ENCODE measurements at regions not wholly inside any gene's neighbourhood (a gene's known extent, or its start where the extent isn't known, plus 50 kb on each side); places are given as distances from the start of the nearest gene placed in this dataset.

DNA sequence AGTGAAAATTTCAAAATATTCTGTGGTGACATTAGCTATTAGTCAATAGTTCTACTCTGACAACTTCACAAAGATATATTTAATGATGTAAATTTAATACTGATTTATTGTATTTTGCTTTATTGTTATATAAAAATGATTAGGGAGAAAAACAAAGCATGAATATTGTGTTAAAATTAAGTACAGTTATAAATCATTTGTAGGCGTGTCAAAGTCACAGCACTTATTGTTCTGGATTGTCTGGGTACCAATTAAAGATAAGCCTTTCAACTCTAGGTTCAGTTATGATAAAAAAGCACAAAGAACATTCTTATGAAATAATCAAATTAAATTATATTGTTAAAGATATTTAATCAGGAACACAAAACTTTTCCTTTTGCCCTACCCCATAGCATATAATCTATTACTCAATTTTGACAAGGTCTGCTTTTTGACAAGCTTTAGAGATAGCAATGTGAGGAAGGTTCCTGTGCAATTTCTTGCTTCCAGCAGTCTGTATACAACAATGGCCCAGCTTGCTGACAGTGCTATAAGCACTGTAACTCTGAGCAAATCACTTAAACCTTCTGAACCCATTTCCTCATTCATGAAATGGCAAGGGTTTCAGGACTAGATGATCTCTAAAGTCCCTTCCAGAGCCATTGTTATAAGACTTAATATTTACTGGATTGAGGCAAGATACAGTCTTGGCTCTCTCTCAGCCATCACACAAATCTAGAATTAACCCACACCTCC, 910.3 kb upstream of the LCORL start:
- no peak for DNase-seq

DNA sequence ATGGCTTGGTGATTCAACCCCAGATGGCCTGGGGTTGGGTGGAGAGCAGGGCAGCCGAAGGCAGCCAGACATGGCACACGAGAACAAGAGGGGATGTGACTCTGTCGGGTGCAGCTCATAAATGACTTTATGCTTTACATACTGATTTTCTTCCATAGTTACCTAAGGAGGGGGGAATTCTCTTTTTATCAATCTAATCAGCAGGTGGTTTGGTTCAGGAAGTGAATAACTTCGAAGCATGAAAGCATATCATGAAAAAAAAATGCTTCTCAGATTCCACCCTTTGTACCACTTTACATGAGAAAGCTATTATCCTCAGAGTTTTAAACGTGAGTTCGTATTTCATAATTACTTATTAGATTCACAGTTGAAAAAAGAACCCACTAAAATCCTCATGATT, 908.9 kb upstream of the LCORL start:
- no peak for DNase-seq

DNA sequence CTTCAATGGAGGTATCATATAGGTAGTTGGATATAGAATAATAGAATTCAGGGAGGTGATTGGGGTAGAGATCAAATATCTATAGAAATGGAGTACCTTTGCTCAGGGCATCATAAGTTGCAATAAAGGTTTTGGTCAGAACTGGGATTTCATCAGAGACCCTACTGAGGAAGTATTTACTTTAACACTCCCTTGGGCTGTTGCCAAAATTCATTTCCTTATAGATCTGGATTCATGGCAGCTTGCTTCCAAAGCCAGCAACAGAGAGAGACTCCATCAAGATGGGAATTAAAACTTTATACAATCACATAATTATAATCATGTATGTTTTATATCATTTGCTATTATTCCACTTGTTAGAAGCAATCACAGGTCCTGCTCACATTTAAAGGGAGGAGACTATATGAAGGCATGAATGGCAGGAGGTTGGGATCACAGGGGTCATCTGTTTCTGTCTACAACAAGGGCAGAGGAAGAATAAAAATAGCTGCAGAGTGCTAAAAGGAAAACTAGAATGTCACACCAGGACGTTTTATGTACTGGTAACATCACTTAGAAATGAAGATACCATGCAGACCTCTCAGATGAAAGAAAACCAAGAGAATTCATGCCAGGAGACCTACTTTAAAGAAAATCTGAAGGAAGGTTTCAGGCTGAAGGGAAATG, 902.1 kb upstream of the LCORL start:
- DNase-seq, result no peak

DNA sequence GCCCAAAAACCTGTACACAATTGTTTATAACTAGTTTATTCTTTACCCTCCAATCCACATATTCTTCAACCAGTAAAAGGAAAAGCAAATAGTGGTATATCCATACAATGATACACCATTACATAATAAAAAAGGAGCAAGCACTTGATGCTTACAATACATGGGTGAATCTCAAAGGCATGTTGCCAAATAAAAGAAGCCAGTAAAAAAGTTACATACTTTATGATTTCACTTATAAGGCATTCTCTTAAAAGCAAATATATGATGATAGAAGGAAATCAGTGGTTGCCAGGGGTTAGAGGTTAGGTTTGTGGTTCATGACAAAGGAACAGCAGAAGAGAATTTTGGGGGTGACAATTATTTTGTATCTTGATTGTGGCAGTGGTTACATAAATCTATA, 896.1 kb upstream of the LCORL start:
- no peak for DNase-seq

DNA sequence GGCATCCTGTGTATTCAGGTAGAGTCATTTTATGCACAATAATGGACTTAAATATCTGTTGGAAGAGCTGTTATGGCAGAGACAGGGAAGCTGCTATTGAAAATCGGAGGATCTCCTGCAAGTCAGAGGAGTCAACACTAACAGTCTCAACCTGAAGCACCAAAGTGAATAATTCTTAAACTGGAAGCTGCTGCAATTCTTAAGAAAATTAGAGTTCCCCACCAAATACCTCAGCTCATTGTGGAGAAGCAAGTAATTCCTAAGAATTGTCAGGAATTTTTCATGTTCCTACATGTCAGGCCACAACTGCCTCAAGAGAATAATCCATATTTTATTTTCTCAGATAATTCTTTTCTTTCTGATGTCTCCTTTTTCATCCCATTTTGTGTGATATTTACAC, 892.6 kb upstream of the LCORL start:
- DNase-seq, result no peak

DNA sequence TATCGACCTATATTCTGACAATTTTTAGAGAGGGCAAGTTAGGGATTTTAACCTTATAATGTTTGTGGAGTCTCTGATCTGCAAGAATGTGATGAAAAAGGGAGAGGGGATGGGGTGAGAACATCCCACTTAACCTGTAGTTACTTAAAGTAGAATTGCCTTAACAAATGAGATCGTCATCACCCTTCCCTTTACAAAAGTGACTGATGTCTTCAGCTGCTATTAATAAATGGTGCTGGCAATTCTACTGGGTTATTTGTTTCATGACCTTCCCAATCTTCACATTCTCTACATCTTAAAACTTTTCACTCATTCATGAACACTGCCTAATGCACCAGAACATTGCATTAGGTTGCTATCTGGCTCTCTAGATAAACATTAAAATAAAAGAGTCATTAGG, 873.4 kb upstream of the LCORL start:
- no peak for DNase-seq

DNA sequence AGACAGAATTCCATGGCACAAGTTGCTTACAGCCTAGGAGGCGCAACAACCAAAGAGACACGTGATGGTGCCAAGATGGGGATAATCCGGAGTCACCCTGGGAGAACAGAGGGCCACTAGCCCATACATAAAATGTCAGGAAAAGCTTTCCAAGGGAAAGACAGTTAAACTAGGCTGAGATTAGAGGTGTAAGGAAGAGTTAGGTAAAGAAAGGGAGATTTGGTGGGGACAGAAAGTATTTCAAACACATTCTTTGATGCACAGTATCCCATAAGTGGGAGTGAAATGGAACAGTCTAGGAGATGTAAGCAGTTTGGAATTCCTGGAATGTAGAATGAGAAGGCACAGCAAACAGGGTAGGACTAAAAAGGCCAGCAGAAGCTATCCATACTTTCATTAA, 860.9 kb upstream of the LCORL start:
- no peak for DNase-seq

DNA sequence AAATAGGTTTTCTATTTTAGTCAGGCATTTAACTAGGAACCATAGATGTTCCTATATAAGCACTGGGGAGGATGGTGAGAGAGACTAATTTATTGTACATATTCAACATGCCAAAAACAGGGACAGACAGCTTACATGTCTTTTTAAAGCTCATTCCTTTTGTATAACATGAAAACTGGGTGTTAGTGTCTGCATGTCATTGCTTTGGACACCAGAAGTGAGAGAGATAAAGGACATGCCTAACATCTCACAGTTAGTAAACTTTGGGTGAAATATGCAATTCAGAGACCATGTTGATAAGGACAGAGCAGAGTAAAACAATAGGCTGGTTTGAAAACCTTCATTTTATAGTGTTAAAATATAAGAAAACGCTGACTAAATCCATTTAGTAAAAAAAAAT, 860.0 kb upstream of the LCORL start:
- DNase-seq, result no peak

DNA sequence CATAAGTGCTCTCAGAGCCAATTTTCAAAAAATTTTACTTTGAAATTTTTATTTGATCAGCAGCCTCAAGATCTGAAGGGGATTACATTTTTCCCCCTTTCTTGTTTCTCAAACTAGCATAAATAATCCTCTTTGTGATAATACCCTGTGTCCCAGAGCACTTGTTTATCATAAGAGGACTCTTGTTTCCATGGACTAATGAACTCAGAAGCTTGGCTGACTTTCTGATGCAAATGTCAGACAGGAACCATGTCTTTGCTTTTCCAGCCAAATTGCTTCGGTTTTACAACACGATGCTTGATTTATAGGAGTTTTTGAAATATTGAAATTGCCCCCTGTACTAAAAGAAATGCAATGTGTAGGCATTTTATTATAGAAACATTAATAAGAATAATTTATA, 859.3 kb upstream of the LCORL start:
- no peak for DNase-seq

DNA sequence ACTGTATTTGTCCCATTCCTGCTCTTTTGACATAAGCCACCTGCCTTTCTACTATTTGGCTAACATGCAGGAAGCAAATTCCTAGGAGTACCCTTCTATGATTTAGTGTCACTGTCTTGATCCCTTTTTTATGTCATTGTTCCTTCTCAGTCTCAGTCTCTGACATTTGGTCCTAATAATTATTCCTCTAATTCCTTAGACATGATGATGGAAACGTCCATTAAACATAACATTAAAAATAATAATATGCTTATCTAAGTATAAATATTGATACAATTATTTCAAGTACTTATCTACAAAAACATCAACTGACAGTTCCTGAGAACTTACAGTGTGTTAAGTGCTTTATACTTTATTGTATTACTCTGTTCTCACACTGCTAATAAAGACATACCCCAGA, 857.0 kb upstream of the LCORL start:
- no peak for DNase-seq

DNA sequence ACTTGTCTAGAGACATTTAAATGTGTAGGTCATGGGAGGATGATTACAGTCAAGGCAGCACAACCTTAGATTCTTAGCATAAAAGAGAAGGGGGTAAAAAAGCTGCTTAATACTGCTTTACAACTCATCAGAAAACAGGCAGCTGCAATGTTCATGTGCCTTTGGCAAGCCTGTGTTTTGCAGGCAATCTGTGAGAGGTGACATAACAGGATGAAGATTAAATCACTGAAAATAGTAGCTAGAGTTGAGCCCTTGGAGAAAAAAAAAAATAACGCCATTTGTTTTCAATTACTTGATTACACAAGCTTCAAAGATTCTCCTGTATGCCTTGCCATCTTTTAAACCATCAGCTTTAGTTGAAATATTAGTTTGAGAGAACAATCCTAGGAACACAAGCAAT, 847.6 kb upstream of the LCORL start:
- DNase-seq, result no peak

DNA sequence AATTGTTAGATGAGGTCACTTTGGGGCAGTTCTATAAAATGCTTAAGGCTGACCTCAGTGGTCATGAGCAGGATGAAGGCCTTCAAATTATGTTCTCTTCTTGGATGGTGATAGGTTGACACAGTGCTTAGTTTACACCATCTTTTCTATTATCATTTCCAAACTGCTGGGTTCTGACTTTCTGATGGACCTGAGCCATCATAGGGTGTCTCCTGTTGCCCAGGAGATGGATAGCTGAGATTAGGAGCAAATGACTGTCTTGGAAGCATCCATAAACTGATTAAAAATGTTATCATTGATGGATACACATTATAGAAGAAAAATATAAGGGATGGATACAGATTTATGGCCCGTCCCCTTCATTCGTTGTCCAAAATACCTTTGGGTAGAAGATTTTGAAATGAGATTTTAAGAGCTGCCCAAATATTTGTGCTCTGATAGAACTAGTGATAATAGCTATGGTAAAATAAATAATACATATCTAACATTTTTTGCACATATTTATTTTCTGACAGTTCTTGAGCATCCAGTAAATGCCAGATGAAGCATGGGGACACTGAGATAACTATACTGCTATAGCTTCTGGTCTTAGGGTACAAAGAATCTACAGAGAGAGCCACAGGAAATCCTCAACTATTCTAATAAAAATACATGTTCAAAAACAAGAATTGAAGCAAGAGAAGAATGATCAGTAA, 839.4 kb upstream of the LCORL start:
- no peak for DNase-seq

DNA sequence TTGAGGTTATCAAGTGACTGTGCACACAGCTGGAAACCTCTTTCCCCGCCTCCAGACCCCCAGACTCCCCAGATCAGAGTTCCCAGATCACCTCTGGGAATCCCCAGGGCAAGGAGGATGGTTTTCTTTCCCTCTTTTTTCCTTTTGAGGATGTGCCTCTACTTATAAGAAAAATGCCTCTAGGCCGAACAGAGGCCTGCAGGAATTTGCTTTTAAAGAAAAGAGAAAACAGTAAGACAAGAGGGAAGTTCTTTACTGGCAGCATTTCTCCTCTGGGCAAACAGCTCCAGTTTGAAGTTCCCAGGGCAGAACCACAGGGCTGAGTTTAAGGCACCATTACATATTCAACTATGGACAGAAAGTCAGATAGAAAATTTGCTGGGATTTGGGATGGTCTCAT, 837.9 kb upstream of the LCORL start:
- no peak for DNase-seq

DNA sequence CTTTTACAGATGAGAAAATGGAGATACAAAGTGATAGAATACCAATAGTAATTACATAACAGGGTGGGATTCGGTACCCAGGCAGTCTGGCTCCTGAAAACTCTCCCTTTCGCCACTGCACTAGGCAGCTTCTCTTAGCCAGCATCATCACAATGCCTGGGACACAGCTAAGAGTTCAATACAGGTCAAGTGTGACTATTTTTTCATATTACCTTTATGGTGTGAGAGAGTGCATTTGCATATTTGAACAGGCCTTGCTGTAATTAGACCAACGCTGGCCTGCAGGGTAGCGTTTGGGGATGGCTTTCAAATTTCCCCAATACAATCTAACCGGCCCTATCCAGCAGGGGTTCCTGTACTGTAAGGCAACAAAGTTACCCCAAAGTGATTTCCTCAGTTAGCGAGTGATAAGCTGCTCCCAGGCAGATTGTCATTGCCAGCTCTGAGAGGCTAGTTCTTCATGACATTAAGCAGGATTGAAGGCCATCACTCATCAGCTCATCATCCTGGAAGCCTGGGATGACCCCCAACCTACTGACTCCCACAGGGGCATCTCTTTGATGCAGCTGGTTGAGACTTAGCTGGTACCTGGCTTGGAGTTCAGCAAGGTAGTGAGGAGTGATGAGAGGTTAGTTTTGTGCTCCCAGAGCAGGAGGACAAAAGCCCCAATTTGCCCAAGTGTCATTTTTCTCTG, 836.8 kb upstream of the LCORL start:
- no peak for DNase-seq

DNA sequence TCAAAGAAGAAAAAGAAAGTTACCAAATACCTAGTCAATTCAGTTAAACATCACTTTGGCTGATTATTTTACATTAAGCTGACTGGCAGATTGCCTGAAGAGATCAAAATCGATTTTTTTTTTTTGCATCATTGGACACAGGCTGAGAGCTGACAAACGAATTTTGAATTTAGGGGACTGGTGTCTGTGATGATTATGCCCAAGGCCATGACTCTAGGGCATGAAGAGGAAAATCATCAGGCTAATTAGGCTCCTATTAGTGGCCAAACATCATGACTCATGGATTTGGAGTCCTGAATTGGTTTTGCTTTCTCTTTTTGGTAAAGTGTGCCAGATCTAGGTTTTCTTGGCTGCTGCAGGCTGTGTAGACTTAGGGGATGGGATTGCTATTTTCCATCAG, 829.3 kb upstream of the LCORL start:
- DNase-seq, result no peak

DNA sequence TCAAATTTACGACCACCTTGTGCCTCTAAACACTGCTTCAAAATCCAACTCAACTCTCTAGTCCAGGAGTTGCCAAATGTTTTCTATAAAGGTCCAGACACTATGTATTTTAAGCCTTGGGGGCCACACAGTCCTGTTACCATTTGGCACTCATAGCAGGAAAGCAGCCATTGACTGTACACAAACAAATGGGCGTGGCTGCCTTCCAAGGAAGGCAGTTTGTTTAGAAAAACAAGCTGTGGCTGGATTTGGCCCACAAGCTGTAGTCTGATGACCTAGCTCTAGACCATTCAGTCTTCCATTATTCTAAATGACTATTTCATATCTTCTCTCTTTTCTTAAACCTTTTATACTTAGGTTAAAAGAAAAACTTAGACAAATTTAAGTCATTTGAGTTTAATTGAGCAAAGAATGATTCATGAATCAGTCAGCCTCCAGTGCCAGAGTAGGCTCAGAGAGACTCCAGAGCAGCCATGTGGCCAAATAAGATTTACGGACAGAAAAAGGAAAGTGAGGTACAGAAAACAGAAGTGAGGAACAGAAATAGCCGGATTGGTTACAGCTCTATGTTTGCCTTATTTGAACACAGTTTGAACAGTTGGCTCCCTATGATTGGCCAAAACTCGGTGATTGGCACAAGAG, 825.8 kb upstream of the LCORL start:
- DNase-seq, result no peak

DNA sequence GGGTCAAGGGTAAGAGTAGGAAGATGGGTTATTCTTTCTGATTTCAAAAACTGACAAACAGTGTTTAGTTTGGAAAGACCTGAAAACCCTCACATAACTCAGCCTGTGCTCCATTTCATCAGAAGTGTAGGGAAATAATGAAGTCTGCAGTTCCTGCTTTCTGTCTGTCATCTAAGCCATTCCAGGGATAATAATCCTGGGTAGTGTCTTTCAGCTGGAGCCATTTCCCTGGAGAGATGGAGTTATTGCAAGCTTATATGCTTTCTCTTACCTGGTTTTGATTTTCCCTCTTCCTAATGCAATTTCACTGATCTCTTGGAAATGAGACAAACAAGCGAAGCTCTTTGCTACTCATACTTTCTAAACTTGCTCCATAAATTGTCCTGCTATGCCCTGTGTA, 824.8 kb upstream of the LCORL start:
- no peak for DNase-seq

DNA sequence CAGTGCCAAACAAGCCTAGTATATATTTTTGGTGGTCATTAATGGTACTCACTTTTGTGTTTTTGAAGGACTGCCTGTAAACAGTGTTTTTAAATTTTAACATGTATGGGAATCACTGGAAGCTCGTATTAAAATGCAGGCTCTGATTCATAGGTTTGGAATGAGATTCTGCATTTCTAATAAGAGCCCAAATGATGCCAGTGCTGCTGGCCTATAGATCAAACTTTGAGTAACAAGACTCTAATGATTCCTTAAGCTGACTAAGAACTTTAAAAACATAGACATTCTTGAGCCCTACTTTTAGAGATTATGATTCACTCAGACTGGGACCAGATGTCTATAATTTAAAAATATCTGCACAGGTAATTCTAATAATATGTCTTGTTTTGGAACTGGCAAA, 823.2 kb upstream of the LCORL start:
- no peak for DNase-seq

DNA sequence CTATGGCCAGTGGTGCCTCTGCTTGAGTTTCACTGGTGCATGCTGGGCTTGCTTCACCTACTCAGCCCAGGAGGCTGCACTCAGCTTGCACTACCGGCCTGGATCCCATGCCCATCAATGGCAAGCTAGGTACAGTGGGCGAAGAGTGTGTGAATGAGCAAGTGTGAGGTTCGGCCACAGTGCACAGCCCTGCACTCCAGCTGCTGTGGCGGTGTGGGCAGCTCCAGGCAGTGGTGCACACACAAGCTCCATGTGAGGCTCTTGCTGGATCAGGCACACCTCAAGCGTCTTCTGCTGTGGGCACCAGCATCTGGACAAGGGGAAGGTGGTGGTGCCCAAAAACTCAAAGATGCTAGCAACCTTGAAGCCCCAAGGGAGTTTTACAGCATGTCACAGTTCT, 820.9 kb upstream of the LCORL start:
- DNase-seq, result no peak

DNA sequence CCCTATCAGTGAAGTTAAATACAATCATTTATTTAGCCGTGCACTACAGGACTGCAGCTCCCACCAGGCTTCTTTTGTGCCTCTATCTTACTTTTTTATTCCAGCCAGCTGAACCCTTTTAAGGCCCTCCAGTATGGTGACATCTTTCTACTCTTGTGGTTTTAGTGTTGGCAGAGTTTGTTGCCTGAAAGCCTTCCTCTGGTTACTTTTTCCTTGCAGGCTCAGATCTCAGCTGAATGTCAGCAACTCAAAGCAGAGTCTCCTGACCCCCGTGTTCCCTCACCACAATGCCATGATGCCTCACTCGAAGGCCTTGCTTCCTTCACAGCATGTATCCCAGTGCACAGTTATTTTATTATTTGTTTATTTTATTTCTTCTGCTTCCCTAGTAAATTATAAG, 818.9 kb upstream of the LCORL start:
- no peak for DNase-seq

DNA sequence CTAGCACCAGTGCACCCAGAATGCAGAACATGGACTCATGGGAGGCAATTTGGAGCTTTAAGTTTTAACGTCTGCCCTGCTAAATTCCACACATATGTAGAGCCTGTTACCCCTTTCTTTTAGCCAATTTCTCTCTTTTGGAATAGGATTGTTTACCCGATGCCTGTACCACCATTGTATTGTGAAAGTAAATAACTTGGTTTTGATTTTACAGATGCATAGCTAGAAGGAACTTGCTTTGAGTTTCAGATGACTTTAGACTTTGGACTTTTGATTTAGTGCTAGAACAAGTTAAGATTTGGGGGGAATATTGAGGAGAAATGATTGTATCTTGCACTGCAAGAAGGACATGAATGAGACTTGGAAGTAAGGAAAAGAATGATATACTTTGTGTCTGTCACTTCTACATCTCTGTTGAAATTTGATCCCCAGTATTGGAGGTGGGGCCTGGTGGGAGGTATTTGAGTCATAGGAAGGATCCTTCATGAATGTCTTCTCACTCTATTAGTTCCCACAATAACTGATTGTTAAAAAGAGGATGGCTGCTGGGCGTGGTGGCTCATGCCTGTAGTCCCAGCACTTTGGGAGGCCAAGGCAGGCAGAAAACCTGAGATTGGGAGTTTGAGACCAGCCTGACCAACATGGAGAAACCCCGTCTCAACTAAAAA, 794.8 kb upstream of the LCORL start:
- no peak for DNase-seq

DNA sequence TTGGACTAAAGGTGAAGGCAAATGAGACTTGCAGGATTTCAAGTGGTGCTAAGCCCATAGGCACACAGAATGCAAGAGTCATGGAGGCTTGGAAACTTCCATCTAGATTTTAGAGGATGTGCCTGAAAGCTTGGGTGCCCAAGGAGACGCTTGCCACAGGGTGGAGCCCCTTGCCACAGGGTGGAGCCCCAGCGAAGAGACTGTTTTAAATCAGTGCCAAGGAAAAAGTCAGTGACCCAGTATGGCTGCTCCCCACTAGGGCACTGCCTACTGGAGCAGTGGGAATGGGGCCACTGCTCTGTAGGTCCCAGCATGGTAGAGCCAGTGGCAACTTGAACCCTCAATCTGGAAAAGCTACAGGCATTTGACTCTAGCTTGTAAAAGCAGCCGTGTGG, 794.2 kb upstream of the LCORL start:
- no peak for DNase-seq

Data from NCI-H187 (cell line).